ENCODE measurements at regions not wholly inside any gene's neighbourhood (a gene's known extent, or its start where the extent isn't known, plus 50 kb on each side); places are given as distances from the start of the nearest gene placed in this dataset.
"Not testable (repeated sequence)": the region's sequence is repeated elsewhere in the genome, so short reads cannot be mapped to it uniquely, and the experiment has no call there.

DNA sequence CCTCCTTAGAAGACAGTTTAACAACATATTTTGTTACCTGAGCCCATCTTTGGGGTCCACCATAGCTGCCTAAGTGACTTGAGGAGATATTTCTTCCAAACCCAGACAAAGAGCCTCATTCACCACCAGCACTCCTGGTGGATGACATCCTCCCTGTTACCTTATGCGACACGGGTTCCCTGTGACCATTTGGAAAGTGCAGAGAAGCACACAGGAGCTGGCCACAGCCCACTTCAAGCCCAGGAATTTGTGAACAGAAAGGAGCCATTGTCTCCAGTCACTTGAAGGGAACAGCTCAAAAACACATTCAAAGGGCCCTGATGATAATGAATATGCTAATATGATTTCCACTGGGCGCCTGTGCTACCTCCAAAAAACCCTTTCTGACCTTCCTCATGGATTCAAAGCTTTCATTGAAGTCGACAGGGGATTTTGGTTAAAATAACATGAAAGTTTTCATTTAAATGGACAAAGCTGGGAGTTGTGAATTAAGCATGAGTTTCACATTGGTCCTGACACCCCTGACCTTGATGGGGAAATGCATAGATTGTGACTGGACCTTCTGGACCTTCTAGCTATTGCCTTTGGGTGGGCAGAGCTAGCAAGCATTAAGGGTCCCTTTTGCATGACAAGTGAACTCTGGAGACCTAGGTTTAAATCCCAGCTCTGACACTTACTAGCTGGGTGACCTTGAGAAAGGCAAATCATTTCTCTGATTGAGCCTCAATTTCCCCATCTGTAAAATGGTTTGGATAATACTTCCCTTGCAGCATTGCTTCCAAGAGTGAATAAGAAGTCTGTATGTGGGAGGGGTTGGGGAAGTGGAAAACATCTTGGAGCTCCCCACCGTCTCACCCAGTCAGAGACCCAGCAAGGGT is 83.3 kb upstream of the SIRPA start:
- no peak for DNase-seq (ENCODE audit: low read depth in 2 of 3, low spot score in 1 of 3)

DNA sequence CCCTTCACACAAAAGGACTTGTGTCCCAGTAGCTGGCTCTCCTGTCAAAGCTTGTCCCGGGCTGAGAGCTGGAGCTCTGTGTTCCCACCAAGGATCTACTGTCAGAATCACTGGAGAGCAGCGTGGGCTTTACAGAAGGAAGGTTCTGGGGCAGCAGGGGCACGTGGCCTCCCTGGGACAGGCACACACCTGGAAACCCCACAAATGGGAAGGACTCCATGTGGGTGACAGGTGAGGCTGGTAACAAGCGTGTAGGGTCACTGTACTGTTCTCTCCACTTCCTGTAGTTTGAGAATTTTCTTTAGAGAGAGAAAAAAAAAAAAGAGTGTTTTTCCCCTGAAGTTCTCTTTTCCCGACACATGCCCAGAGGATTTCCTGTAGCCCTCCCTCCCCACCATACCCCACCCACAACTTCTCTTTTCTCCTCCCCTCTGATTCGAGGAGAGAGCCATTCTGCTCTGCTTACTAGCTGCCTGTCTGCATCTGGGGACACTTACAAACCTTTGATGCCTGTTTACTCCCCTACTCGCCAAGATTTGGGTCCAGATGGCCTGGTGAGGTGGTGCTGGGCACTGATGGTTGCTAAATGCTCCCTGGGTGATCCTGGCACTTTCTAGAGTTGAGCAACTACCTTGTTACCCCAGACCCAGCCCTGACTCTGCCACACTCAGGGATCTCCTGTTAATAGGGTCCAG is 84.1 kb upstream of the SIRPA start:
- DNase-seq (ENCODE audit: low read depth in 2 of 3, low spot score in 1 of 3), result no peak

DNA sequence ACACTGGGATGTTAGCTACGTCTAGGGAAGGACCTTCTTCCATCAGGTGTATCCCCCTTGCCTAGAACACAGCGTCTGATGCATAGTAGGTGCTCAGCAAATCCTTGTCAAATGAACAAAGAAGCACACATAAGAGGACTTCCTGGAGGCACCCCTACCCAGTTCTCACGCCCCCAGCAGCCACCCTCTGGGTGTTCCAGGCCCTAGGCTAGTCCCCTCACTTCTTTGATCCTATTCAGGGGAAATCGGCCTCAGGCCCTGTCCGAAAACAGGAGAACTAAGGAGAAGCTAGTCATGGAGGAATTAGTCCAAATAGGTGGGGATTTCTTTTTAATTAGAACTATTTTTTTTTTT is 84.7 kb upstream of the SIRPA start:
- DNase-seq (ENCODE audit: low read depth in 2 of 3, low spot score in 1 of 3), result no peak

DNA sequence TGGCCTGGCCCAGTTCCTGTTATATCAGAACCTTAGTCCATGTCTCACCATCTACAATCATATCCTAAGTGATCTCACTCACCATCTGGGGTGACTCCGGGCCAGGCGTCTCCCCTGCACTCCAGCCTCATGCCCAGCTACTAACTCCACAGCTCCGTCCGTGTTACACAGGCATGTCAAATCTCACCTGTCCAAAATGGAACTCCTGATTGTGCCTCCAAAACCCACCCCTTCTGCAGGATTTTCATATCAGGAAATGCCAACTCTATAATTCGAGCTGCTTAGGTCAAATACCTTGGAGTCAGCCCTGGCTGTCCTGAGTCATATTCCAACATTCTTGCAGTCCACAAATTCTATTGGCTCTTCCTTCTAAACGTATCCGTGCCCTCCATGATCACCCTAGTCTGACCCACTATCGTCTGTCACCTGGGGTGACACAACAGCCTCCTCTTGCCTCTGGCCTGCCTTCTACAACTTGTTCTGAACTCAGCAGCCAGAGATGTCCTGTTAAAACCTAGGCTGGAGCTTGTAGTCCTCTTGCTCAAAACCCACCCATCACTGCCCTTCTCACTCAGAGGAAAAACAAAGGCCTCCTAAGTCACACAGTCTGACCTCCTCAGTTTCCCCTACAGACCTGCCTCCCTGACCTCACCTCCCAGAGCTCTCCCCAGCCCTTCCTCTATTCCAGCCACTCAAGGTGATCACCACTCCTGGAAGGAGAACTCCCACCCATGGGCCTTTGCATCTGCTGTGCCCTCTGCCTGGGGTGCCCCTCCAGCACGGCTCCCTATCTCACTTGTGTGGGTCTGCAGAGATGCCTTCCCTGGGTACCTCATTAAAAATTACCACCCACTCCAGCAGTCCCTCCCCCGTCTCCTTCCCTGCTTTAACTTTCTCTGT is 85.3 kb upstream of the SIRPA start:
- DNase-seq (ENCODE audit: low read depth in 2 of 3, low spot score in 1 of 3), result no peak

DNA sequence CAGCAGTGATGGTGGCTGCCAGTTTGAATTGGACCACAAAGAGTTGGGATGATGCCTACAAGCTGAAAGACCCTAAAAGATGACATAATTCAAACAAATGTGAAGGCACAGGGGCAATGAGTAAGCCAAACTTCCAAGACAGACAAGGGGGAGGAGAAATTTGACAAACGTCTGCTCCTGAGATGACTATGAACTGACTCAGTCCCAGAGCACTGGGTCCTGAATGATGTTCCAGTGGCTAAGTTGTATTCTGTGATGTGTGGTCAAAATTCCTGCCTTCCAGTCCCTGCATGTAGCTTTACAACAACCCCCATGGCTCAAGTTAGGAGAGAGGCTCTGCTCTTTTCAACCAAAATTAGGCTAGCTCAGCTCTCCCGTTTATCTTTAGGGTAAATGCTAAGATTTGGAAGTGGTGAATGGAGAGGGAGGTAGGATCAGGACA is 86.1 kb upstream of the SIRPA start:
- DNase-seq (ENCODE audit: low read depth in 2 of 3, low spot score in 1 of 3), result no peak

DNA sequence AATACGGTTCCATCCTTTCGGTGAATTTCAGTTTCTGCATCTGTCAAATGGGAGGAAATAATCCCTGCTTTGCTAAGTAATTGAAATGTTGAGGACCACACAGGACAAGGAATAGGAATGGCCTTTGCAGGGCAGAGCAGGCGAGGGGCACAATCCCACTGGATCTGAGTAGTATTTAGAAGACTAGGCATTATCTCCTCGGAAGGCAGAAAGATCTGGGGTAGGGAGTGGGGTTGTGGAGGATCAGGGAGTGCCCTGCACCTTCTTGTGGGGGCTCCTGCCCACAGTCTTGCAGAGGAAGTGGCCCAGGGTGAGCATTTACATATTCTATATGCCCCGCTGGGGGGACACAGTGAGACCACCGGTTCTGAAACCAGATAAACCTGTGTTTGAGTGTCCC is 87.1 kb upstream of the SIRPA start:
- no peak for DNase-seq (ENCODE audit: low read depth in 2 of 3, low spot score in 1 of 3)

DNA sequence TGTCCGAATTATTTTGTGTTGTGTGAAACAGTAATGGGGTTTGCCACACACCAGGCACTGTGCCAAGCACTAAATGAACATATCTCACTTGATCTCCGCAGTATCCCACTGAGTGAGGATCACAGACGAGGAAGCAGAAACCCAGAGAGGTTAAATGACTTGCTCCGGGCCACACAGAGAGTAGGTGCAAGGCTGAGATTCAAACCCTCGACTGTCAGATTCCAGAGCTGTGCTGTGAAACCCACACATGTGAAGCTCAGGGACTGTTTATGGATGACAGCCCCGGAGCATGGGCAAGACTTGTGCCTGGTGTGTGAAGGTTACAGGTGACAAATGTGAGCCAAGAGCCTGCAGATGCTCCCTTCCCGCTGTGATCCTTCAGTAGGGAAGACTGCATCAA is 87.8 kb upstream of the SIRPA start:
- no peak for DNase-seq (ENCODE audit: low read depth in 2 of 3, low spot score in 1 of 3)

DNA sequence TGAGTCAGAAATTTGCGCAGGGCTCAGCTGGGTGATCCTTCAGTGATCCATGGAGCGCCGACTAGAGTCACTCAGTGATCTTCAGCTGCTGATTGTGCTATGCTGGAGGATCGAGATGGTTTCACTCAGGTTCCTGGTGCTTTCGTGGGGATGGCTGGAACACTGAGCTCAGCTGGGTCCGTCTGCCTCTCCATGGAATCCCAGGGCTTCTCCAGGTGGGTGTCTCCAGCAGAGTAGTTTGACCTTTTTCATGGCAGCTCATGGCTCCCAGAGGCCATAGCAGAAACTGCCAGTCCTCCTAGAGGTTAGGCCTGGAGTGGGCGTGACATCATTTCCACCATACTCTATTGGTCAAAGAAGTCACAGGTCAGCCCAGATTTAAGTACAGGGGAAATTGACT is 88.8 kb upstream of the SIRPA start:
- DNase-seq (ENCODE audit: low read depth in 2 of 3, low spot score in 1 of 3), result no peak

DNA sequence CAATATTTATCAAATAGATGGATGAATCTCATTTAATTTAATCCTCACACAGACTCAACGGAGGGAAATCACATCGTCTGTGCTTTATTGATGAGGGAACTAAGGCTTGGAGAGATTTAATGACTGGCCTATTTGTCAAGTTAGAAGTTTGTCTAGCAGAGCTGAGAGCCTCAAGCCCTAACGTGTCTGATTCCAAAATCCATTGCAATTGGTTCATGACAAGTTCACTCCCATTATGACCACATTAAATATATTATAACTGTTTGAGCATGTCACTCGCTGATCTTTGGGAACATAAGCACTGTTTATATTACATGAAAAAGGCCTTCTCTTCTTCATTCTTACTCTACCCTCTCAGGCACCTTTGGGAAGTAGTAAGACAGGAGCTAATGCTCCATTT is 89.4 kb upstream of the SIRPA start:
- no peak for DNase-seq (ENCODE audit: low read depth in 2 of 3, low spot score in 1 of 3)

DNA sequence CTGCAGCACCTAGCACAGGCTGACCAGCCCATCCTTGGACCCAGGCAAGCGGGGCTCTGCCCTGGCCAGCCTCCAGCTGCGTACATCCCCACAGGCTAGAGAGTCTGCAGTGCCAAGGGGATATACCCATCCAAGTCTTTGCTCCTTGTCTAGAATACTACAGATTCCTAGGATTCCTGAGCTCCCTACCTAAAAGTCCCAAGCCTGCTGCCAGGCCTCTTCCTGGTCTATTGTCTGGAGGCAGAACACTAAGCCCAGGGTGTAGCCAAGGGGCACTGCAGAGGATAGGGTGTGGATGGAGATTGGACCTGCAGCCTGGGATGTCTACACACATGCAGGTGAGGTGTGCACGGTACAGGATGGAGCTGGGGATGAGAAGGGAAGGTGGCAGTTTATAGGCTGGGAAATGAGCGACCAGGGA is 90.0 kb upstream of the SIRPA start:
- DNase-seq (ENCODE audit: low read depth in 2 of 3, low spot score in 1 of 3), result no peak

DNA sequence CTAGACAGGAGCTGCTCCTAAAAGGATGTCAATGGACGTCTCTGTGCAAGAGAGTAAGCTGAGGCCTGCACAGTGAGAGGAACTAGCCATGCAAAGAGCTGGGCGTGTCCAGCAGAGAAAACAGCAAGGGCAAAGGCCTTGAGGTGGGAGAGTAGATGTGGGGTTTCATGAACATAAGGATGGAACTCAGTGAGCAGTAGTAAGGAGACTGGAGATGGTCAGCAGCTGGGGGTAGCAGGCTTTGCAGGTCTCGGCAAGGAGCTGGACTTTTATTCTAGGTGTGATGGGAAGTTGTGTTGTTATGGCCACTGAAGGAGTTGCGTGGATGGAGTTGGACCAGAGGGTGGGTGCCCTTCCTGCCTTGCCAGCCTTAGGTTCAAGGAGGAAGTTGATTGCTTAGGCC is 90.7 kb upstream of the SIRPA start:
- no peak for DNase-seq (ENCODE audit: low read depth in 2 of 3, low spot score in 1 of 3)

DNA sequence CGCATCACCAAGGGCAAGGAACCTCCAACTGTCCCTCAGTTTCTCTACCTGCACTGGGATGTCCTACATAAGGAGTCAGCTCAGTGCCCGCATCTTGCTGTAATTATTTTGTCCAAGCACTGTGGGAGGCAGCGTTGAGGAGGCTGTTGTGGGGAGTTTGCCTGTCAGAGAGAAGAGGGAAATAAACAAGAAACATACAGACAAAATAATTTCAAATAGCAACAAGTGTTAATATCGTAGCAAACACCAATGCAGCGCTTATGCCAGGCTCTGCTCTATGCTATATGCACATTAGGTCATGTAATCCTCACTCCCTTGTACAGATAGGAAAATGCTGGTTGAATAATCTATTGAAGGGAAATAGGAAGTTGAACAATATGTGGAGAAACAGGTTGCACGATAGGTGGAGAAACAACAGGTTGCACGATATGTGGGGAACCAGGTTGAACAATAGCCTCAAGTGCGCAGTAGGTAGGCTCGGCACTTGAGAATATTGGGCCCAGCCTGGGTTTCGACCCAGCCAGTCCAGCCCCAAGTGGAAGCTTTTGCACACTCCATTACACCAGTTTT is 91.2 kb upstream of the SIRPA start:
- no peak for DNase-seq (ENCODE audit: low read depth in 2 of 3, low spot score in 1 of 3)

DNA sequence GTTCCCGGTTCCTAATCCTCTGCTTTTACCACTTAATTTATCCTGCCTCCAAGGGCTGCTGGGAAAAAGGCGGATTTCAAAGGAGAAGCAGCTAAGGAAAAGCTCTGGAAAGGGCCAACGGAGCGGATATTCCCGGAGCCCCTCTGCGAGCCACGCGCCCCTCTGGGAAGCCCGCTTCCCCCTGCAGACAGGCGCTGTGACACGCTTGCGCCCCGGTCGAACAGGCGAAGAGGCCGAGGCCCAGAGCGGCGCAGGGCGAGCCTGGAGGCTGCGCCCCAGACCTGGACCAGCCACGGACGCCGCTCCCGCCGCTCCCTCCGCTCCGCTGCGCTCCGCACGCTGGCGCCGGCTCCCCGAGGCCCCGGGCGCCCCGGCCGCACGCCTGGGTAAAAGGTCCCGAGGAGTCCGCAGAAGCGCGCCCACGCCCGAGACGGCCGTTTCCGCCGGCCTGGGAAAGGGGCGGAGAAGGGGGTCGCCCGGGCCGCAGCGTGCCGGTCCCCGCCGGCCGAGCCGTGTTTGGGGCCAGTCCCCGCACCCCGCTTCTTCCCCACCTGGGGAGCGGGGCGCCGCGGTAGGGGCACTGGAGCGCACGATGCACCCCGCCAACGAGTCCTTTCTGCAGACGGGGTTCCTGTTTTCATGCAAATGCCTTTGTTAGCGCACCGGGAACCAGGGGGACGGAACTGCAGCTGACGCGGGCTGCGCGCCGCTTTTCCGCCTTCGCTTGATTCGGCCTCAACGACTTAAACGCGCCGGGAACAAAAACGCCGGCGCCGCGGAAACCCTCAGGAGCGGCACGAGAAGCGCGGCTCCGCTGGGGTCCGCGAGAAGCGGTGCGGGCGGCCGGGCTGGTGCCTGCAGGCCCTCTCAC is 91.9 kb upstream of the SIRPA start:
- DNase-seq (ENCODE audit: low read depth in 2 of 3, low spot score in 1 of 3), result no peak

DNA sequence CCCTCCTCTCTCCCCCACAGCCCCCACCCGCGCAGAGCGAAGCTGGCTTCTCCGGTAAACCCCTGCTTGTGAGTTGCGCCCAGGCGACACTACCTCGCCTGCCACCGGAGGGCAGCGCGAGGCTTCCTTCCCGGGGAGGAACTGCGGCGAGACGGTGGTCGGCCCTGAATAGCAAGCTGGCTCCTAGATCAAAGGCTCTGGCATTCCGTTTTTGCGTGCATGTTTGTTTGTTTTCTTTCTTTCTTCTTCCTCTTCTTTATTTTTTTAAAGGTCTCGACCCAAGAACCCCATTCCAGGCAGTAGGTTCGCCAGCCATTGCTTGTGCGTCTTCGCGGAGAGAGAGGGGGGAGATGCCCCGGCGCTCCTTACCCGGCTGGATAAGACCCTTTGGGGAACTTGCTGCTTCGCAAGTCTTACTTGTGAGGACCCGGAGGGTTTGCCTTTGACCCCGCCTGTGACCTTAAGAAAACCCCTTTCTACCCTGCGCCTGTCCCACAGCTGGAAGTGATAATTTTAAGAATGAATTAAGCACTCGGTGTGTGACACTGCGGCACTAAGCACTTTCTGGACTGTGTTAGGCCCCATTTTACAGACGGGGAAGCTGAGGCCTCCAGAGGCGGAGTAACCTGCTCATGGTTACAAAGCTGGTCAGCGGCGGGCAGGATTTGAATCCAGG is 92.7 kb upstream of the SIRPA start:
- DNase-seq (ENCODE audit: low read depth in 2 of 3, low spot score in 1 of 3), result peak in 2 of 3 donors; percentile 16 to 18

DNA sequence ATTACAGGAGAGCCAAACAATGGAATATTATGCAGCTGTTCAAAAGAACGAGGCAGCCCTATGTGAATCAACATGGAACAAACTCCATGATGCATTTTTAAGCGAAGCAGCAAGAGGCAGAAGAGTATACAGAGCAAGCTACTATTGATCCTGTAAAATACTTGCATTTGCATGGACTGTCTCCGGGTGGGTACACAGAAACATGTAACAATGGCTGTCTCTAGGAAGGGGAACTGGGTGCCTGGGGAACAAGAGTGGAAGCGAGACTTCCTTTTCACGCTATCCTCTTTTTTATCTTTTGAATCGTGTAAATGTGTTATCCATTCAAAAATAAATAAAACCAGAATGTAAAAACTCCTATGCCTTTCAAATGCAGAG is 93.3 kb upstream of the SIRPA start:
- no peak for DNase-seq (ENCODE audit: low read depth in 2 of 3, low spot score in 1 of 3)

DNA sequence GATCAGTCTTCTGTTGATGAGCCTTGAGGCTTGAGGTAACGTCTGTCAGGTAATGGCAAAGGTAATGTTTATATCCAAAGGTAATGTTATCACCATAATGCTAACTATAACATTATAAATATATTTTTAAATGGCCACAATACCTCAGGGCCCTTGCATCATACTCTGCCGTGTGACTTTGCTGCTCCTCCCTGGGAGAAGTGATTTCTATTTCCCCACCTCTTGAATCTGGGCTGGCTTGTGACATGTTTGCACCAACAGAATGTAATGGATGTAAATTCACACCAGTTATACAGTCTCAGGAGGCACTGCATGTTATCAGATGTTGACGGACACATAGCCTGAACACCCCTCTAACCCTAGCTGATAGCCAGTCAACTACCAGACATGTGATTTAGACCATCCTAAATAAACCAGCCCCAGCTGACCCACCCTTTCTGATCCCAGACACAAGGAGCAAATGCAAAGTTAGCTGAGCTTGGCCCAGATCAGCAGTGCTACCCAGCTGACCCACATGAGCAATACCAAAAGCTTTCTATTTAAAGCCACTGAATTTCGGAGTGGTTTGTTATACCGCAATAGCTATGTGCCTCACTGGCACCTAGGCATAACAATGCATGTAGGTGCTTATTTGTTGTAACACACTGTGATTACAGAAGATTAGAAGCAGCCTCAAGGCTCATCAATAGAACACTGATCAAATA is 93.8 kb upstream of the SIRPA start:
- no peak for DNase-seq (ENCODE audit: low read depth in 2 of 3, low spot score in 1 of 3)

DNA sequence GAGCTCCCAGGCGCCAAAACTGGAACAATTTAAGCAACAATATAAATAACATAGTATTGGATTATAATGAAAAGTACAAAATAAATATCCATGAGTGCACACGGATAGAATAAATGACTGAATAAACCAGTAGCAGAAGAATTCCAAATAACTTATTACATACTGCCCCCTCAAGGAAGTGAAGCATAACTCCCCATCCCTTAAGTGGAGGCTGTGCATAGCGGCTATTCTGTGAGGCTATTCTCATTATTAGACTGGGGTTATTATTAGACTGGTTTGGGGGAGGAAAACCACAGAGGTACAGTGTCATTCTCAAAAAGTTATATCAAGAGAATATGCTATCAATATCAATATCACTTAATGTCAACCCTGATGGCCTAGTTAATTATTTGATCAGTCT is 94.4 kb upstream of the SIRPA start:
- no peak for DNase-seq (ENCODE audit: low read depth in 2 of 3, low spot score in 1 of 3)

DNA sequence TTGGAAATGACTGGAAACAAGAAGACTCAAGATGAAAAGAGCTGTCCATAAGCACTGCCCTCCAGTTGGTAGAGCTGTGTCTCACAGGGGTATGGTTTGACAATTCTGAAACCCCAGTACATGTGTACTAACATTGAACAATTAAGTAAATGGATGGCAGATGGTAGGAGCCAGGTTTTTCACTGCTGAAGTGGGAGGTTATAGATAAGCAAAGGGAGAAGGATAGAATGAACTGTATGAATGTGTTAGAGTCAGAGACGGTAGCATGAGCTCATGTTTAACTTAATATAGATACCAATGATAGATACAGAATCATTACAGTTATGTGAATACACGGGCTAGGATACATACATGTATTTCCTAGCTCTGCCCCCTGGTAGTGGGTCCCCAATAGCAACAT is 95.0 kb upstream of the SIRPA start:
- DNase-seq (ENCODE audit: low read depth in 2 of 3, low spot score in 1 of 3), result no peak

DNA sequence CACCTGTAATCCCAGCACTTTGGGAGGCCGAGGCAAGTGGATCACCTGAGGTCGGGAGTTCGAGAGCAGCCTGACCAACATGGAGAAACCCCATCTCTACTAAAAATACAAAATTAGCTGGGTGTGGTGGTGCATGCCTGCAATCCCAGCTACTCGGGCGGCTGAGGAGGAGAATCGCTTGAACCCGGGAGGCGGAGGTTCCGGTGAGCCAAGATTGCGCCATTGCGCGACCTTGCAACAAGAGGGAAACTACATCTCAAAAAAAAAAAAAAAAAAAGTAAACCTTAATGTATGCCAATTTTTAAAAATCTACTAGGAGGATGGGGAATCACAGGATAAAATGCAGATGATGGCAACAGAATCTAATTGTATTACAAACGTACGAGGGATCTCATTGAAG is 95.5 kb upstream of the SIRPA start:
- not testable (repeated sequence) for DNase-seq (ENCODE audit: low read depth in 2 of 3, low spot score in 1 of 3)
